HCT116 (cell line): ENCODE measurements at regions not wholly inside any gene's neighbourhood (a gene's known extent, or its start where the extent isn't known, plus 50 kb on each side); places are given as distances from the start of the nearest gene placed in this dataset.

Experiments used
- ATAC-seq: fragments of 200-7000 bp; cut with Tn5 transposase; 2 replicates; pipeline ENCODE4 v1.9.1; 2020; ENCODE audit warnings: mild to moderate bottlenecking, moderate library complexity
- BruUV-seq: library from RNA; stranded (reverse); fragments of 400-500 nt; replicated peaks from 2 replicates; lab custom pipeline; 2021; lab: Mats Ljungman, UMichigan
- CTCF ChIA-PET: fragments of 300-600 bp; sonication (Branson Sonifier 250); formaldehyde crosslinking; loops from one replicate; lab custom pipeline; 2021; ENCODE audit warnings: antibody characterized with exemption; lab: Charles Lee
- POLR2A ChIA-PET: fragments of 300-600, 350-600 bp; sonication (Branson Sonifier 250); formaldehyde crosslinking; loops from one replicate; lab custom pipeline; 2021; ENCODE audit warnings: antibody characterized with exemption; lab: Charles Lee
- RAD21 ChIA-PET, 2 experiments: fragments of 300-600 bp; sonication (Branson Sonifier 250); formaldehyde crosslinking; loops; one replicate each; lab custom pipeline; 2023; ENCODE audit warnings: low total read pairs in 2 of 2; ENCODE audit not compliant: uncharacterized antibody in 2 of 2, unreplicated experiment in 2 of 2, low non-redundant PET in 1 of 2; lab: Charles Lee
- DNase-seq: peaks from one replicate; pipeline ENCODE4 v3.0.0-alpha.2; 2010; ENCODE audit warnings: low read depth, low spot score
- H2AFZ ChIP-seq: fragments of 200-600 bp; shearing (Covaris generic), sonication (generic); 2 replicates; pipeline ENCODE4 v1.6.1; 2017; ENCODE audit warnings: low read depth, mixed run types, mixed read lengths, antibody characterized with exemption, low read length; ENCODE audit not compliant: poor library complexity, severe bottlenecking
- H3K27ac ChIP-seq: 2 replicates; pipeline ENCODE4 v1.5.1; 2012; ENCODE audit warnings: low read depth, low read length
- H3K27me3 ChIP-seq: fragments of 200-600 bp; sonication (generic); 2 replicates; pipeline ENCODE4 v1.6.1; 2016; ENCODE audit warnings: mixed run types, low read length, mixed read lengths; ENCODE audit not compliant: insufficient read depth
- H3K36me3 ChIP-seq, 2 experiments: fragments of 200-500 bp in 1 of 2; fragments of 200-600 bp in 1 of 2; sonication (Bioruptor generic) in 1 of 2; sonication (generic) in 1 of 2; 2 replicates each; pipeline versions ENCODE4 v1.5.1 to v1.6.1; 2014 to 2016; ENCODE audit warnings: low read length in 2 of 2, inconsistent platforms in 1 of 2, mixed read lengths in 1 of 2, mixed run types in 1 of 2; ENCODE audit not compliant: insufficient read depth in 2 of 2, control insufficient read depth in 1 of 2
- H3K4me1 ChIP-seq, 2 experiments: fragments of 200-600 bp in 1 of 2; sonication (generic) in 1 of 2; 2 replicates each; pipeline versions ENCODE4 v1.5.1 to v1.6.1; 2012 to 2017; ENCODE audit warnings: low read length in 2 of 2, inconsistent platforms in 1 of 2, mild to moderate bottlenecking in 1 of 2, mixed read lengths in 1 of 2, mixed run types in 1 of 2, moderate library complexity in 1 of 2; ENCODE audit not compliant: insufficient read depth in 2 of 2, control insufficient read depth in 1 of 2
- H3K4me2 ChIP-seq: fragments of 200-600 bp; sonication (generic); 2 replicates; pipeline ENCODE4 v1.6.1; 2017; ENCODE audit warnings: mixed run types, low read length, mixed read lengths
- H3K4me3 ChIP-seq, 2 experiments: fragments of 200-600 bp in 1 of 2; sonication (generic) in 1 of 2; replicated peaks in 1 of 2; 2 replicates each; pipeline ENCODE4 v1.5.1; 2011 to 2016; ENCODE audit warnings: low read length in 2 of 2, control low read depth in 1 of 2, low read depth in 1 of 2, mild to moderate bottlenecking in 1 of 2, mixed read lengths in 1 of 2, mixed run types in 1 of 2
- H3K79me2 ChIP-seq: fragments of 200-600 bp; sonication (generic); 2 replicates; pipeline ENCODE4 v1.6.1; 2017; ENCODE audit warnings: mild to moderate bottlenecking, mixed run types, low read length, moderate library complexity, mixed read lengths; ENCODE audit not compliant: insufficient read depth
- H3K9ac ChIP-seq: fragments of 200-600 bp; sonication (generic); 2 replicates; pipeline ENCODE4 v1.6.1; 2016; ENCODE audit warnings: low read length, mixed read lengths
- H3K9me2 ChIP-seq: fragments of 200-600 bp; sonication (generic), shearing (Covaris generic); 2 replicates; pipeline ENCODE4 v1.6.1; 2017; ENCODE audit warnings: mixed run types, mild to moderate bottlenecking, moderate library complexity; ENCODE audit not compliant: insufficient read depth
- H3K9me3 ChIP-seq, 2 experiments: fragments of 200-500 bp in 1 of 2; fragments of 200-600 bp in 1 of 2; sonication (Bioruptor generic) in 1 of 2; sonication (generic) in 1 of 2; 2 replicates each; pipeline ENCODE4 v1.6.1; 2014 to 2017; ENCODE audit warnings: low read length in 2 of 2, mixed read lengths in 2 of 2, inconsistent platforms in 1 of 2, low read depth in 1 of 2, mild to moderate bottlenecking in 1 of 2, mixed run types in 1 of 2, moderate library complexity in 1 of 2; ENCODE audit not compliant: control insufficient read depth in 1 of 2, insufficient read depth in 1 of 2
- H4K20me1 ChIP-seq: fragments of 200-600 bp; sonication (generic), shearing (Covaris generic); 2 replicates; pipeline ENCODE4 v1.6.1; 2017; ENCODE audit warnings: mixed run types, mild to moderate bottlenecking, moderate library complexity; ENCODE audit not compliant: insufficient read depth
- CEBPB ChIP-seq: IDR thresholded peaks from 2 replicates; pipeline ENCODE4 v1.6.1; 2012; ENCODE audit warnings: low read depth
- ELF1 ChIP-seq: IDR thresholded peaks from 2 replicates; pipeline ENCODE4 v1.6.1; 2012; ENCODE audit warnings: low read depth, borderline replicate concordance
- EZH2 ChIP-seq: fragments of 200-600 bp; sonication (generic); IDR thresholded peaks from 2 replicates; pipeline ENCODE4 v1.6.1; 2017; ENCODE audit warnings: antibody characterized with exemption, mixed run types
- EZH2phosphoT487 ChIP-seq: fragments of 200-600 bp; IDR thresholded peaks from 2 replicates; pipeline ENCODE4 v1.6.1; 2018; ENCODE audit warnings: antibody characterized with exemption, borderline replicate concordance
- POLR2A ChIP-seq: IDR thresholded peaks from 2 replicates; pipeline ENCODE4 v1.7.0; 2011; ENCODE audit warnings: borderline replicate concordance; ENCODE audit not compliant: insufficient read depth, insufficient read length; ENCODE audit errors: extremely low read depth
- RAD21 ChIP-seq: IDR thresholded peaks from 2 replicates; pipeline ENCODE4 v1.6.1; 2012; ENCODE audit warnings: low read depth, mild to moderate bottlenecking
- SIN3A ChIP-seq: IDR thresholded peaks from 2 replicates; pipeline ENCODE4 v1.6.1; 2012; ENCODE audit warnings: low read depth
- YY1 ChIP-seq: IDR thresholded peaks from 2 replicates; pipeline ENCODE4 v1.6.1; 2011; ENCODE audit warnings: low read length, low read depth, moderate library complexity, mild to moderate bottlenecking; ENCODE audit not compliant: insufficient replicate concordance; ENCODE audit errors: extremely low read depth
- ZBTB33 ChIP-seq: IDR thresholded peaks from 2 replicates; pipeline ENCODE4 v1.6.1; 2011; ENCODE audit warnings: mild to moderate bottlenecking, low read length, moderate library complexity; ENCODE audit not compliant: insufficient replicate concordance; ENCODE audit errors: extremely low read depth
- intact Hi-C: fragments of 100-400 bp; cut with micrococcal nuclease; formaldehyde crosslinking; loops from 2 replicates; pipeline ENCODE4 v1.10.0; 2022
- TF ChIP-seq, protein P1 (sequence below): IDR thresholded peaks from 2 replicates; pipeline ENCODE4 v1.6.1; 2012
- TF ChIP-seq, protein P2 (sequence below): IDR thresholded peaks from 2 replicates; pipeline ENCODE4 v1.6.1; 2012

GRCh38 chr7:153103202-153103601 lies 343.6 kb downstream of the ACTR3B start:
- POLR2A ChIA-PET, result no interaction called here
- H3K4me2 ChIP-seq, result no peak overlapping the region
- no peaks in the 10 kb centered on the region for H3K36me3 ChIP-seq
- H3K4me3 ChIP-seq, result no peak overlapping the region
- intact Hi-C loops, result no loop called here
- no peak overlapping the region for H3K9ac ChIP-seq
- no peaks in the 10 kb centered on the region for H3K9me2 ChIP-seq
- H4K20me1 ChIP-seq, result no peaks in the 10 kb centered on the region
- no peaks in the 10 kb centered on the region for H3K79me2 ChIP-seq
- BruUV-seq, result no TSS peak
- no peaks in the 10 kb centered on the region for H3K4me1 ChIP-seq
- ATAC-seq, result no peak
- peaks cover 38% of the 10 kb centered on the region; the same call in 1 of the 2 replicates for H3K27me3 ChIP-seq
- DNase-seq, result no peak
- H2AFZ ChIP-seq, result no peak overlapping the region
- TF ChIP-seq ZBTB33, result no peak
- TF ChIP-seq EZH2, result no peak
- TF ChIP-seq SIN3A, result no peak
- no peak for TF ChIP-seq POLR2A
- TF ChIP-seq, protein P1, sequence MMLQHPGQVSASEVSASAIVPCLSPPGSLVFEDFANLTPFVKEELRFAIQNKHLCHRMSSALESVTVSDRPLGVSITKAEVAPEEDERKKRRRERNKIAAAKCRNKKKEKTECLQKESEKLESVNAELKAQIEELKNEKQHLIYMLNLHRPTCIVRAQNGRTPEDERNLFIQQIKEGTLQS, result no peak
- no peak for TF ChIP-seq RAD21
- TF ChIP-seq, protein P2, sequence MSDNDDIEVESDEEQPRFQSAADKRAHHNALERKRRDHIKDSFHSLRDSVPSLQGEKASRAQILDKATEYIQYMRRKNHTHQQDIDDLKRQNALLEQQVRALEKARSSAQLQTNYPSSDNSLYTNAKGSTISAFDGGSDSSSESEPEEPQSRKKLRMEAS, result no peak
- no peak for TF ChIP-seq EZH2phosphoT487
- TF ChIP-seq ELF1, result no peak
- no peak for TF ChIP-seq CEBPB
- no peak for TF ChIP-seq YY1
- TF ChIP-seq, all 23 proteins: peak for 0
- Histone ChIP-seq H3K9me3 (no peaks in the 10 kb centered on the region), H3K27ac (no peak overlapping the region)
- ChIA-PET CTCF (interaction anchor here (1.0 kb wide), 1 partner anchor 19 kb away, joined by 3 read pairs; no protein-coding TSS in a partner anchor), RAD21 (no interaction called here)
